ENCODE measurements at regions not wholly inside any gene's neighbourhood (a gene's known extent, or its start where the extent isn't known, plus 50 kb on each side); places are given as distances from the start of the nearest gene placed in this dataset.

DNA sequence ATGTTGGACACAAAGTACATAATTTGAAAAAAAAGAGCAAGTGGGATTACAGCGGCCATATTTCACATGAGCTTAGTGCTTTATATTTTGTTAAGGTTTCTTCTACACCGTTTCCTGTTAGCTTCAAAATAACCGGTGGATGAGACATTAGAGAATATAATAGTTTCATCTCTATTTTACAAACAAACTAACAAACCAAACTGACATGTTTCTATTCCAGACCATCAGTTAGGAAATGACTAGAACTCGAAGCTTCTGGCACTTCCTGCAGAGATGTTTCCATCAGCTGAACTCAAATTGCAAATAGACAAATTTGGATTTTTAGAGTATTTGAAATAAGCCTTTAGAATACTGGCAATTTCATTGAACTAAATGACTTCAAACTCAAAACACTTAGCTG, 86.5 kb downstream of the MTRR start:
- no peak for DNase-seq

DNA sequence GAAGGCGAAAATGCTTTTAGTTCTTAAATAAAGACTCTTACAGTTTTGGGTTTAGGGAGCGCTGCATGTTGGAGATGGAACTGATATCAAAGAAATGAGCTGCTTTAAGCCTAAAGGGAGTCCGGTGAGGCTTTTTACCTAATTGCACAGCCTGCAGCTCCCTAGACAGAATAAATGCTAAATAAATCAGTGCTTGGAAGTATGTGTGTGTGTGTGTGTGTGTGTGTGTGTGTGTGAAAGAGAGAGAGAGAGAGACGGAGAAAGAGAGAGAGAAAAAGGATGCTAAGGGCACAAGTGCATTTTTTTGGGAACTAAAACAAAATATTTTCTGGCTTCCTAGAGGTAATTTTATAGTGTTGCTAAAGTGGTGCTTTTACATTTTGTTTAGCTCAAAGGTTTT, 88.4 kb downstream of the MTRR start:
- DNase-seq = no peak

GRCh38 chr5:7960142-7960541, 91.2 kb downstream of the MTRR start:
- no peak for DNase-seq

DNA sequence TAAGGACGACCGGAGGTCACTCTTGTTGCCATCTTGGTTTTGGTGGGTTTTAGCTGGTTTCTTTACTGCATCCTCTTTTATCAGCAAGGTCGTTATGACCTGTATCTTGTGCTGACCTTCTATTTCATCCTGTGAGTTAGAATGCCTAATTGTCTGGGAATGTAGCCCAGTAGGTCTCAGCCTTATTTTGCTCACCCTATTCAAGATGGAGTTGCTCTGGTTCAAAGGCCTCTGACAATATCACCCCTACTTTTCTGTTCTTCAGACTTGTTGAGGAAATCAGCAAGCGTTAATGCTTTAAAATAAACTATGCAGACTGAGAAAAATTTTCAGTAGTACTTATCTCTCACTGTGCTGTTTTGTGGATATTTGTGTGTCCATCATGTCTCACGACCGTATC, 92.6 kb downstream of the MTRR start:
- no peak for DNase-seq

- no peak for DNase-seq
Measured at GRCh38 chr5:7970816-7971215, 101.9 kb downstream of the MTRR start.

GRCh38 chr5:7976411-7977190, 107.7 kb downstream of the MTRR start:
- DNase-seq = no peak

- DNase-seq = no peak
Measured at GRCh38 chr5:7978114-7978513, 109.2 kb downstream of the MTRR start.

- no peak for DNase-seq
Measured at GRCh38 chr5:7978991-7979390, 110.0 kb downstream of the MTRR start.

GRCh38 chr5:7980881-7981280, 111.9 kb downstream of the MTRR start:
- DNase-seq = peak in 1 of 14 donors; percentile 5

- no peak for DNase-seq
Measured at GRCh38 chr5:7983433-7983832, 114.5 kb downstream of the MTRR start.

DNA sequence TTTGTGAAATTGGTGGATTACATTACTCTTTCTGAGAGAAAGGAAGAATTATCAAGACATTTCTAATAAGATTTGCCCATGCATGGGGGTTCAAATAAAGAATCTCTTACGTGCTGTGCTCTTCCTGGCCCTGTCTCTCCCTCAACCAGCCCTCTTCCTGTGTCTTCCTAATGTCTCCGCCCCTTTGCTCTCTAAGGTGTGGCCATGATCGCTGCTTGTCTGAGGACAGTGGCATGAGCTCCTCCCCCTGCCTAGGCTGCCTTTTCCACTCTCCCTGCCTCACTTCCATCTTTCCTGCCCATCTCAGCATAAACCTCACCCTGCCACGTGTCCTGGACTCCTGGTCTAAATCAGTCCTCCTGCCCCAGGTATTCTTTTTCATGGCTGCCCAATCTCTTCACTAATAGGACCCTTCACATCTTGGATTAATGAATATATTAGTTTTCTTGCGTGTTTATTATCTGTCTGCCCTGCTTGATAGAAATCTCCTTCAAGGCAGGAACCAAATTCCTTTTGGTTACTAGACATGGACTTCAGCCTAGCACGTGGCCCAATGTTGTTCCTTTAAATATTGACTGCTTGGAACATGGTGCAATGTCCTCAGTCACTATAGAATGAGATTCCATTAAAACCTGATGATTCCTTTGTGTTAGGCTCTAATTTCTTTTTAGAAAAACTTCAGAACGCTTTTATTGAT, 122.3 kb downstream of the MTRR start:
- no peak for DNase-seq

GRCh38 chr5:7995688-7996294, 126.8 kb downstream of the MTRR start:
- no peak for DNase-seq

DNA sequence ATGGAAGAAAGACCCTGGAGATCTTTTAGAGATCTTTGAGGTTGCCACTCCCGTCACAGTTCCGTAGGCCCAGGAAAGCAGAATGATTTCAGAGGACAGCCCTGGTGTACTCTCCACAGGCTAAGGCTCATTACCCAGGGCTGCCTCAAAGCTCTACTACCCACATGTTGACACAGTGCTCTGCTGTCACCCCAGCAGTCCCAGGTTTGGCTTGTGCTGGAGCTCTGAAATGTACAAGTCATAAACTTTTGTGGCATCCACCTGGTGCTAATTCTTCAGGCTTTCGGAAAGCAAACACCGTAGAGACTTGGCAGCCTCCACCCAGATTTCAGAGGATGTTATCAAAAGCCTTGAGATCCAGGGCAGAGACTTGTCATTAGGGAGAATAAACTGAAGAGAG, 136.5 kb downstream of the MTRR start:
- no peak for DNase-seq

- no peak for DNase-seq
Measured at GRCh38 chr5:8012131-8012977, 143.4 kb downstream of the MTRR start.

DNA sequence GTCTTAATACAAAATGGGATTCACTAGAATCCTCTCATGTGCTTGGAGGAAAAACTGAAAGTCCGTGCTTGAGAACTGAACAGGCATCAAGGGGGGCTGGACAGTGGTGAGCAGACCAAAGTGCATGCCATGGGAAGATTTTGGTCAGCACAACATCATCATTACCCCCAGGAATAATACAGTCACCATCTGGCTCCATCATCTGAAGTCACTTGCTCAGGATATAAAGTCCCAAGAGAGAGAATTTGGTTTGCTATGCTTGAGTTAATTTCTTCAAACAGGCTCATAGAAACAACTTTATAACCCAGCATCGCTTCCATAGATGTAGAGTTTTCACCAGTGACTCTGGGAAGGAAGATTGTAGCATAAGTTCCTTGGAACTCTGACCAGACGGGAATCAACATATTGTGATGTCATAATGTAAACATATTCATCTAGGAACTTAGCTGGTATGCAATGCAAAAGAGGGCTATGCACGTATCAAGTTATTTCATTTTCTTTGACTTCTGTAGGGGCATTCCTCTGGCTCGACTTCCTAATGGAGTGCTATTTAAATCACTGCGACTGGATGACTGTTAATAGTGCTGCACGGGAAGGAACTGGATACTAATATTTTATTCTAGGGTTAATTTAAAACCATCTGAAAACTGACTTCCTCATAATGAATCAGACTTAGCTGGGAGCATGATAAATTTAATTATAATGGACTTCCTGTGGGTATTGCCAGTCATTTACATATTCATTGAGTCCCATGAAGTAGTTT, 145.2 kb downstream of the MTRR start:
- no peak for DNase-seq

DNA sequence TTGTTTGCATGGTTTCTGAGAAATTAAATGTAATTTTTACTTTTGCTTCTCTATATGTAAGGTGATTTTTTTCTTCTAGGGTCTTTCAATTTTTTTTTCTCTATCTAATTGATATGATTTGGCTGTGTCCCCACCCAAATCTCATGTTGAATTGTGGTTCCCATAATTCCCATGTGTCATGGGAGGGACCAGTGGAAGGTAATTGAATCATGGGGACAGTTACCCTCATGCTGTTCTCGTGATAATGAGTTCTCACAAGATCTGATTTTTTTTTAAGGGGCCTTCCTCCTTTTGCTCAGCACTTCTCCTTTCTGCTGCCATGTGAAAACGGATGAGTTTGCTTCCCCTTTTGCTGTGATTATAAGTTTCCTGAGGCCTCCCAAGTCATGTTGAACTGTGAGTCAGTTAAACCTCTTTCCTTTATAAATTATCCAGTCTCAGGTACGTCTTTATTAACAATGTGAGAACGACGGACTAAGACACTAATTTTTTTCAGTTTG, 150.8 kb downstream of the MTRR start:
- DNase-seq = no peak

DNA sequence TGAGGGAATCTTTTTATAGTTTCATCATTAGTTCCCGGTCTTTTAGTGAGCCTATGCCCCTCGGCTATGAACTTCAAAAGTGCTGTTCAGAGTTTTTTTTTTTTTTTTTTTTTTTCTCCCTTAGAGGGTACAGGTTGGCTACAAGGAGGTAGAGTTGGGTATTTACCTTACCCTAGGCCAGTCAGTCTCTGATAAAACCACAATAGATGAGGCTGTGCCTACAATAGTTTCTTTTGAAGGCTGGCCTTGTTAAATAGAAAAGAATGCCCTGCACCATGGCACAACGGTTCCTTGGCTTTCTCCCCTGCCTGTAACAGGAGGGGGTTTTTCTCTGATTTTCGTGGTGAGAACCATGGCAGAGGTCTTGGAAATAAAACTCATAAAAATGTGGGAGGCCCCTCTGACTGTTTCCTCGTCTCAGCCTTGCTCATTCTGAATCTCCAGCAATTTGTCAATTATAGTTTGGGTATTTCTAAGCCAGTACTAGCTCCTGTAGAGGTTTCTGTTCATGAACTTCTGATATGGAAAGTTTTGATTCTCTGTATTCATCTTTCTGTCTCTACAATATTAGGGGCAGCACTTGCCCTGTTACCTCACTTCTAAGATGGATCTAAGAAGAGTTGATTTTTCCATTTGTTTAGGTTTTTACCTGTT, 152.0 kb downstream of the MTRR start:
- DNase-seq = no peak

- no peak for DNase-seq
Measured at GRCh38 chr5:8028243-8028642, 159.3 kb downstream of the MTRR start.

GRCh38 chr5:8033261-8033660, 164.3 kb downstream of the MTRR start:
- DNase-seq = no peak

DNA sequence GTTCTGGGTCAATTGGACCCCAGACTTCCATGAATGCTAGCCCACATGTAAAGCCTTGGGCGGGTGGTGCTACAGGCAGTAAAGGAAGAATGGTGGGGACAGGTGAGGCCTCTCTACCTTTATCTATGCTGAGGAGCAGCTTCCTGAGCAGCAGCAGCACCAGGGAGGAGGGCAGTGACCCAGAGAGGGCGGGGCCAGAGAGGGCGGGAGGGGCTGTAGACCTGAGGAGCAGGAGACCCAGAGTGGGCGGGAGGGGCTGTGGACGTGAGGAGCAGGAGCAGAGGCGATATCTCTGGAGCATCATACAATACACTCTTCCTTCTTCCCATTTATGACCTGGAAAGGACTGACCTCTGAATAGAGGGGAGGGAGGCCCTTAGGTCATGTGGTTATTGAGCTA, 165.9 kb downstream of the MTRR start:
- DNase-seq = no peak

DNA sequence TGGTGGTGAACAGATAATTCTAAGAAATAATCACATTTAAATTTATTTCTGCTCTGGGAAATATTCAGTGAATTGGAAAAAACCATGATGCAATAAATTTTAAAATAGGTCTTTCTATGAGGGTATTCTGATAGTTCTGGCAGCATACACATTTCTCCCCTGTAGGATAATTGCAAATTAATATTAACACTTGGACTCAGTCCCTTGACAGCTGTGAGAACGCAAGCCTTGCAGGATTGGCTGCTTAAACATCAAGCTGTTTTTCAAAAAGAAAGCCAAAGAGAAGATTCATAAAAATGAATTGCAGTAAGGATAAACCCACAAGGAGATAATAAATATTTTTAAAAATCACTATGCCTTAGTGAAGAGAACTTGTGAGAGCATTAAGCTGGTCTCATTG, 180.0 kb downstream of the MTRR start:
- DNase-seq = no peak

Measured in C1 segment of cervical spinal cord (tissue), 14 donors.